Head of caudate nucleus (tissue), 42 donors: ENCODE measurements at regions not wholly inside any gene's neighbourhood (a gene's known extent, or its start where the extent isn't known, plus 50 kb on each side); places are given as distances from the start of the nearest gene placed in this dataset.
A peak's percentile ranks its signal among the peaks of the same experiment; 100 is the strongest.

Experiments
- DNase-seq, 42 donors: peaks; one replicate each; pipeline versions ENCODE4 v3.0.0 to v3.0.0-alpha.2; 2020 to 2021; ENCODE audit warnings: mixed read lengths in 7 of 42
- intact Hi-C: fragments of 100-400 bp; cut with DNase I; formaldehyde crosslinking; loops from one replicate; pipeline ENCODE4 v1.15.0; 2022

- intact Hi-C loops: no loop called here
- no peak for DNase-seq
These were observed 54.7 kb upstream of the TRIM39 start for GRCh38 chr6:30272032-30272431.

- intact Hi-C loops: no loop called here
- no peak for DNase-seq
These were observed 54.2 kb upstream of the TRIM26 start for GRCh38 chr6:30267423-30267822.

GRCh38 chr6:30265594-30265993 is 52.4 kb upstream of the TRIM26 start:
- intact Hi-C loops: no loop called here
- no peak for DNase-seq

GRCh38 chr6:30265181-30265580 is 52.0 kb upstream of the TRIM26 start:
- no peak for DNase-seq
- intact Hi-C loops: no loop called here

GRCh38 chr6:30264743-30265142 is 51.5 kb upstream of the TRIM26 start:
- intact Hi-C loops: no loop called here
- no peak for DNase-seq

DNA sequence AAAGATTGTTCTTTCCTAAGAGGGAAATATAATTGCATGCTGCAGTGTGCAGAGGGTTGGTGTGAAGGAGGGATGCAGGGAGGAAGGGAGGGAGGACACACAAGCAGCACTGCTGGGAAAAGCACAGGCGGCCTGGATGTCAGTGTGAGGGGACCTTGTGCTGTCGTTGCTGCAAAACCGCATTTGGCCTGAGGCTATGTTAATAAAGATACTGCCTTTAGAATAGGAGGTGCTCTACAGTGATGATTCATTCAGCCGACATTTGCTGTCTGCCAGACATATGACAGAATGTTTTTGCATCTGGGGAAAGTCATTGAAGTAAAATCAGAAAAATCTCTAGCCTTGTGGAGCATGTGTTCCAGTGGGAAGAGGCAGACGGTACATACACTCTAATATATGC is 50.5 kb upstream of the TRIM26 start:
- DNase-seq: peak in 21 of 42 donors; percentile 9 to 69 (median 28)
- intact Hi-C loops: no loop called here
